Embryonic facial prominence (tissue), 1 donor: ENCODE measurements at regions not wholly inside any gene's neighbourhood (a gene's known extent, or its start where the extent isn't known, plus 50 kb on each side); places are given as distances from the start of the nearest gene placed in this dataset.

Experiments
- DNase-seq: peaks from one replicate; pipeline ENCODE4 v3.0.0-alpha.2; 2016; ENCODE audit errors: extremely low spot score

GRCh38 chr18:51915176-51915575, 424.8 kb upstream of the DCC start:
- no peak for DNase-seq

- DNase-seq = no peak
Measured at GRCh38 chr18:51921862-51922261, 418.1 kb upstream of the DCC start.

- no peak for DNase-seq
Measured at GRCh38 chr18:51933903-51934302, 406.1 kb upstream of the DCC start.

GRCh38 chr18:51936115-51936514, 403.9 kb upstream of the DCC start:
- DNase-seq = no peak

GRCh38 chr18:51941999-51942398, 398.0 kb upstream of the DCC start:
- no peak for DNase-seq

GRCh38 chr18:51943281-51943680, 396.7 kb upstream of the DCC start:
- DNase-seq = no peak

- DNase-seq = no peak
Measured at GRCh38 chr18:51946946-51947345, 393.1 kb upstream of the DCC start.

GRCh38 chr18:51952844-51953243, 387.2 kb upstream of the DCC start:
- no peak for DNase-seq

GRCh38 chr18:51953521-51953920, 386.5 kb upstream of the DCC start:
- no peak for DNase-seq

- DNase-seq = no peak
Measured at GRCh38 chr18:51955136-51955535, 384.9 kb upstream of the DCC start.

GRCh38 chr18:51957001-51957400, 383.0 kb upstream of the DCC start:
- no peak for DNase-seq

GRCh38 chr18:51980101-51980500, 359.9 kb upstream of the DCC start:
- no peak for DNase-seq

GRCh38 chr18:51988277-51988676, 351.7 kb upstream of the DCC start:
- no peak for DNase-seq

- DNase-seq = no peak
Measured at GRCh38 chr18:51997129-51997528, 342.9 kb upstream of the DCC start.

- no peak for DNase-seq
Measured at GRCh38 chr18:51998066-51998465, 341.9 kb upstream of the DCC start.

GRCh38 chr18:51998711-51999110, 341.3 kb upstream of the DCC start:
- no peak for DNase-seq

- no peak for DNase-seq
Measured at GRCh38 chr18:51999351-51999750, 340.6 kb upstream of the DCC start.

GRCh38 chr18:52000435-52000834, 339.6 kb upstream of the DCC start:
- no peak for DNase-seq

GRCh38 chr18:52001106-52001505, 338.9 kb upstream of the DCC start:
- DNase-seq = no peak

- DNase-seq = no peak
Measured at GRCh38 chr18:52002600-52002999, 337.4 kb upstream of the DCC start.

GRCh38 chr18:52007105-52007504, 332.9 kb upstream of the DCC start:
- no peak for DNase-seq

- no peak for DNase-seq
Measured at GRCh38 chr18:52008330-52008729, 331.7 kb upstream of the DCC start.

GRCh38 chr18:52008736-52009135, 331.3 kb upstream of the DCC start:
- no peak for DNase-seq

GRCh38 chr18:52009958-52010357, 330.0 kb upstream of the DCC start:
- no peak for DNase-seq
